ENCODE measurements at regions not wholly inside any gene's neighbourhood (a gene's known extent, or its start where the extent isn't known, plus 50 kb on each side); places are given as distances from the start of the nearest gene placed in this dataset.
"Not testable (repeated sequence)": the region's sequence is repeated elsewhere in the genome, so short reads cannot be mapped to it uniquely, and the experiment has no call there.

DNA sequence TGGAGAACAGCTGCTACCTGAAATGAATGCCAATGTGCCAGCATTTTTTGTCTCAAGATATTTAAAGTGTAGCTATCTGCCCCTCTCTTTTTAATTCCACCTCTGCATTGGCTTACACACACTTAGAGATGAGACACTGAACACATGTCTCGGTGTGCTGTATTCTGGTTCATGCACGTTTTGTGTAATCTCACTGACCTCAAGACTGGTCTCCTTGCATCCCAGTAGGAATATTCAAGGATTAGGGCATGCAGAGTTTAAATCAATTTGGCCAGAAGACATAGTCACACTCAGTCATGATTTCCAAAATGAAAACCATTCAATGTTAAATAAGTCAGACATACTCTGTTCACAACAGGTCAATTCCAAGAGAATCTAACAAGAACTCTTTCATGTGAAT lies 561.8 kb upstream of the TUSC1 start:
- no peak for DNase-seq

GRCh38 chr9:26237256-26237655 lies 559.0 kb upstream of the TUSC1 start:
- DNase-seq = no peak

GRCh38 chr9:26234865-26235264 lies 556.6 kb upstream of the TUSC1 start:
- DNase-seq = no peak

DNA sequence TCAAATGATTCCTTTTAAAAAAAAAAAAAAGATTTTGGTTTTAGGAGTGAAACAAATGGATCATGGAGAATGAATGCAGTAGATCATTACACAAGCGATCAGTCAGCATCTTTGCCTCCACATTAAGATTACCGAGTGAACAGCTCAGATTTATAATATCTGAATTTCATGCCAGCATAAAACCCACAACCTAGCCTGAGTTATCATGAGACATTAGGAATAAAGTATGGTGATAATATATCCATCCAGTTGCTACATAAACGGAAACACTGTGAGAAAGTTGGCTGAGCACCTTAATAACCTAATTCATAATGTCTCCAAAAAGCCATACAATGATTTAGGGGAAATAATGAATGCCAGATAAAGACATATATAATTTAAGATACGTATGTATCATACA lies 553.1 kb upstream of the TUSC1 start:
- DNase-seq = no peak

GRCh38 chr9:26229324-26230054 lies 551.2 kb upstream of the TUSC1 start:
- no peak for DNase-seq

DNA sequence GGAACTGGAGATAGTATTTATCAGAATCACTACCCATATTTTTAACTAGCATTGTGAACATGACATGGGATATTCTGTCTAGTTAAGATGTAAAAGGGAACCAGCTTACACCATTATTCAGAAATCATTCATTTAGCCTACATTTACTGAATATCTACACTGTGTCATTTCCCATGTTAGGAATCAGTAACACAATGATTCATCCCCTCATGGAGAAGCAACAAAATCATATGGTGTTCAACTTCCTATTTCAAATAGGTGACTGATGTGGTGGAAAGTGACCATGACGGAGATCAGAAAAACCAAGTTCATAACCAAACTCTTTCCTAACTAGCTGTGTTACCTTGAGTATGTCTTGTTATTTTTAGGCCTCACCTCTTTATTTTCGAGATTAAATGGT lies 550.0 kb upstream of the TUSC1 start:
- no peak for DNase-seq

GRCh38 chr9:26221290-26221689 lies 543.0 kb upstream of the TUSC1 start:
- DNase-seq = no peak

DNA sequence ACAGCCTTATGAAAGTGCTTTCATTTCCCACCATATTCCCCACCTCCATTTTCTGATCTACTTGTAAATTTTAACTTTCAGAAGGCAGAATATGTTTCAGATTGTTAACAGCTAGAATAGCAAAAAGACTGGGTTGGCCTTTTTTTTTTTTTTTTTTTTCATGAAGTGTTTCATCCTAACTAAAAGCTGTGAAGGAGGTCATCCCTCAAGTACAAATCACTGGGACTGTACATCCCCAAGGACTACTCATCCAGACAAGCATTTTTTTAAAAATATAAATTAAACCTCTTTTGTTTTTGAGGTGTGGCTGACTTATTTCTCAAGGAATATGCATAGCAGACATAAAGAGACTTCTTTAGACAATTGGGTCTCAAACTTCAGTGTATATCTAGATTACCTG lies 542.1 kb upstream of the TUSC1 start:
- DNase-seq = no peak

- DNase-seq = peak in 3 of 51 donors; percentile 2 to 42 (median 35)
These were observed 541.7 kb upstream of the TUSC1 start for GRCh38 chr9:26219961-26220360.

DNA sequence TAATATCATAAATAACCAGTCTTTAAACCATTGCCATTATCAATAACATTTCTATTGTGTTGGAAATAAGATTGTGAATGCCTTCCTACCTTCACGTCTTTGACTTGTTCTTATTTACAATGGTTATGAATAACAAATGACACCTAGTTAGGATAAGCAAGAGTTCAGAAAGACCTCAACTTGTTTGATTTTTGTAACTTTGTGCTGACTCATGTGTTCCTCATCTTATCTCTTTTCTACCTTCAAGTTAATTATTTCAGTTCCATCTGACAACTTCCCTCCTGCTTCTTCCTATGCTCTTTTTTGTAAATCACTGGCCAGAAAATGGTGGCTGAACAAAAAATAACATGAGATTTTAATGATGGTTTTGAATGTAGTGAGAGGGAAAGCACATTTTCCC lies 538.5 kb upstream of the TUSC1 start:
- DNase-seq = no peak

DNA sequence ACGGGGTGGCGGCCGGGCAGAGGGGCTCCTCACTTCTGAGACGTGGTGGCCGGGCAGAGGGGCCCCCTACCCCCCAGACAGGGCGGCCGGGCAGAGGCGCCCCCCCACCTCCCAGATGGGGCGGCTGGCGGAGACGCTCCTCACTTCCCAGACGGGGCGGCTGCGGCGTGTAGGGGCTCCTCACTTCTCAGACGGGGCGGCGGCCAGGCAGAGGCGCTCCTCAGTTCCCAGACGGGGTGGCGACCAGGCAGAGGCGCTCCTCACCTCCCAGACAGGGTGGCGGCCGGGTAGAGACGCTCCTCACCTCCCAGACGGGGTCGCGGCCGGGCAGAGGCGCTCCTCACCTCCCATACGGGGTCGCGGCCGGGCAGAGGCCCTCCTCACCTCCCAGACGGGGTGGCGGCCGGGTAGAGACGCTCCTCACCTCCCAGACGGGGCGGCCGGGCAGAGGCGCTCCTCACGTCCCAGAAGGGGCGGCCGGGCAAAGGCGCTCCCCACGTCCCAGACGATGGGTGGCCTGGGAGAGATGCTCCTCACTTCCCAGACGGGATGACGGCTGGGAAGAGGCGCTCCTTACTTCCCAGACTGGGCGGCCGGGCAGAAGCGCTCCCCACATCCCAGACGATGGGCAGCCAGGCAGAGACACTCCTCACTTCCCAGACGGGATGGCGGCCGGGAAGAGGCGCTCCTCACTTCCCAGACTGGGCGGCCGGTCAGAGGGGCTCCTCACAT lies 536.6 kb upstream of the TUSC1 start:
- DNase-seq = not testable (repeated sequence)

DNA sequence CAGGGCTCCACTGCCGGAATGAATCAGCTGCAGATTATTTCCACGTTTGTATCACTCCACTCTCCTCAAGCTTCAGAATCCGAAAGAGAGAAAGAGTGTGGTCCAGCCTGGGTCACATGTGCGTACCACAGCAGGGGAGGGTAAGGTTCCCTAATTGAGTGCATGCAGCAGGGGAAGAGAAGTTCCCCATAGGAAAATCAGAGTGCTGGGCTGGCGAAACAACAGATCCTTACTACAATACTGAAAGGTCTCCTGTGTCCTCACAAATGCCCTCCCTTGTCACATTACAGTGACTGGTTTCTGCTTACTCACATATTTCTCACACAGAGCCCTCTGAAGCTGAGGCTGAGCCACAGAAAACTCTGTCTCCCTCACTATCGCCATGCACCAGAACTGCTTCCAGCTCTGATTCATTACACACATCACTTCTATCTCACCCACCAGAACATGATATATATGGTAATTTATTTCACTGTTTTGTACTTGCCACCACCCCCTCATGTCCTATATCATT lies 532.2 kb upstream of the TUSC1 start:
- peak in 20 of 51 donors; percentile 2 to 79 (median 11) for DNase-seq

DNA sequence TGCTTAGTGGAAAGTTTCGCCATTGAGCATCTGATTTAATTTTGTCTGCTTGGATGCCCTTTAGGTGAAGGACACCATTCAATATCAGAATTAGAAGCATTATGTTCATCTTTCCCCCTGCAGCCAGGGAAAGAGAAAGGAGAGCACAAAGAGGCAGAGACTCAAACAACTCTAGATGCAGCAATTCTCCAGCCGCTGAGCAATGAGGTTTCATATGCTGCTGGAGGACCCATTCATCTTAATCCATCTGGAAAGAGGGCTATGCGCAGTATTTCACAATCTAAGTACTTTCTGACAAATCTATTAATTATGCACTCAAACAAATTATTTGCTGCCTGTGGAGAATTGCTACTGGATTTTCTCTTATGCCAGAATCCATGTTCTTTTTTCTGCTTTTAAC lies 527.0 kb upstream of the TUSC1 start:
- no peak for DNase-seq

- no peak for DNase-seq
These were observed 515.0 kb upstream of the TUSC1 start for GRCh38 chr9:26193237-26193636.

DNA sequence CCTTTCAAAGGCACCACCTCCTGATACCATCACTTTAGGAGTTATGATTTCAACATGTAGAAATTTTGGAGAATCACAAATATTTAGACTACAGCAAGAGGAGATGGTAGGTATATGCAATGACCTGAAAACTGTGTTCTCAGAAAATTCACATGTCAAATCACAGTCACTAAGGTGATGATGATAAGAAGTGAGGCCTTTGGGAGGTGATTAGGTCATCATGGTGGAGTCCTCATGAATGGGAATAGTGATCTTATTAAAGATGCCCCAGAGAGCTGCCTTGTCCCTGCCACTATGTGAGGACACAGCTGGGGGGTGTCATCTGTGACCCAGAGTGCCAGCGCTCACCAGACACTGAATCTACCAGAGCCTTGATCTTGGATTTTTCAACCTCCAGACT lies 513.5 kb upstream of the TUSC1 start:
- no peak for DNase-seq

GRCh38 chr9:26181836-26182235 lies 503.6 kb upstream of the TUSC1 start:
- no peak for DNase-seq

GRCh38 chr9:26176628-26177027 lies 498.4 kb upstream of the TUSC1 start:
- DNase-seq = no peak

GRCh38 chr9:26175264-26175663 lies 497.0 kb upstream of the TUSC1 start:
- DNase-seq = no peak

- DNase-seq = no peak
These were observed 494.1 kb upstream of the TUSC1 start for GRCh38 chr9:26172301-26172700.

GRCh38 chr9:26171691-26172090 lies 493.4 kb upstream of the TUSC1 start:
- DNase-seq = no peak

DNA sequence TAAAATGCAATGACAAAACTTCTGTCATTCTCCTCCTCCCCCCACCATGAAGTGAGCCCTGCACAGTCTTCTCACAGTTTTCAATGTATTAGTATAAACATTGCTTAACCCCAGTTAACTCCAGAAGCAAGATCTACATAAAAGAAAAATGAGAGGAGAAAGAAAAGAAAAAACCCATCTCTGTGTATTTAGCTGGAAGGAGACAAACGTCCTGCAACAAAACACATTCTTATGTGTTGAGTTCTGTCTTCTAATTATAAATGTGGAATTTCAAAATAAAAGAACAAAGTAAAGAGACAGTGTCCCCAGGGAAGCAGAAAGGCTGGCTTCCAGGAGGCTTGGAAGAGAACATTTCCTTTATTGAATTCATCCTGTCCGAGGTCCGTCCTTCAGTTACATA lies 491.9 kb upstream of the TUSC1 start:
- DNase-seq = no peak

DNA sequence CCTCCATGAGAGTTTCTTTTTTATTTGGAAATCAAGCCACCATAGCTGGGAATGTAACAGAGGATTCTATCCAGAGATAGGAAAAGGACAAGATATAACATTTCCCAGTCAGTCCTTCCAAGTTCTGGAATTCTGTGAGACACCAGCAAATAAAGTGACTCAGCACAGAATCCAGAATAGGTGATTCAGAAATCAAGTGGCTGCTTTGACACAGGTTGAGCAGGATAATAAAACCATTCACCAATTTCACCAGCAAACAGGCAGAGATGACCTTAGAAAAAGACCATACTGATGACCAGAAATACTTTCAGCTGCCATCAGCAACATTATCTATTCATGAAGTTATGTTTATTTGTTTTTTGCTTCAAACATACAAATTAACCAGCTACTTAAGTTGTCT lies 491.5 kb upstream of the TUSC1 start:
- no peak for DNase-seq

- DNase-seq = no peak
These were observed 488.3 kb upstream of the TUSC1 start for GRCh38 chr9:26166537-26166936.

Data from hypothalamus (tissue), 51 donors.